ENCODE measurements at regions not wholly inside any gene's neighbourhood (a gene's known extent, or its start where the extent isn't known, plus 50 kb on each side); places are given as distances from the start of the nearest gene placed in this dataset.

GRCh38 chr13:38090913-38091312 is 221.3 kb upstream of the TRPC4 start:
- H3K27me3 ChIP-seq (ENCODE audit: insufficient read depth, low read depth, low read length), result no peaks in the 10 kb centered on the region
- no peak overlapping the region for H3K4me2 ChIP-seq (ENCODE audit: low read length)
- H3K4me3 ChIP-seq (ENCODE audit: low read length), result no peak overlapping the region
- H3K27ac ChIP-seq (ENCODE audit: low read length), result no peak overlapping the region
- no peak overlapping the region for H3K9ac ChIP-seq (ENCODE audit: low read length)
- no peaks in the 10 kb centered on the region for H3F3A ChIP-seq (ENCODE audit: insufficient read depth, low read length, poor library complexity, severe bottlenecking)
- no peak overlapping the region for H2AFZ ChIP-seq (ENCODE audit: low read depth, low read length)
- TF ChIP-seq TAF1 (IDR thresholded peaks at IDR 0.05; ENCODE audit: low read depth) (no peak), RAD21 (conservative IDR thresholded peaks at IDR 0.05) (no peak), EP300 (conservative IDR thresholded peaks at IDR 0.05; ENCODE audit: poor library complexity, severe bottlenecking) (no peak), SMC3 (conservative IDR thresholded peaks at IDR 0.05; ENCODE audit: poor library complexity) (no peak), POLR2AphosphoS5 (IDR thresholded peaks at IDR 0.05) (no peak)
- TF ChIP-seq, protein P1, sequence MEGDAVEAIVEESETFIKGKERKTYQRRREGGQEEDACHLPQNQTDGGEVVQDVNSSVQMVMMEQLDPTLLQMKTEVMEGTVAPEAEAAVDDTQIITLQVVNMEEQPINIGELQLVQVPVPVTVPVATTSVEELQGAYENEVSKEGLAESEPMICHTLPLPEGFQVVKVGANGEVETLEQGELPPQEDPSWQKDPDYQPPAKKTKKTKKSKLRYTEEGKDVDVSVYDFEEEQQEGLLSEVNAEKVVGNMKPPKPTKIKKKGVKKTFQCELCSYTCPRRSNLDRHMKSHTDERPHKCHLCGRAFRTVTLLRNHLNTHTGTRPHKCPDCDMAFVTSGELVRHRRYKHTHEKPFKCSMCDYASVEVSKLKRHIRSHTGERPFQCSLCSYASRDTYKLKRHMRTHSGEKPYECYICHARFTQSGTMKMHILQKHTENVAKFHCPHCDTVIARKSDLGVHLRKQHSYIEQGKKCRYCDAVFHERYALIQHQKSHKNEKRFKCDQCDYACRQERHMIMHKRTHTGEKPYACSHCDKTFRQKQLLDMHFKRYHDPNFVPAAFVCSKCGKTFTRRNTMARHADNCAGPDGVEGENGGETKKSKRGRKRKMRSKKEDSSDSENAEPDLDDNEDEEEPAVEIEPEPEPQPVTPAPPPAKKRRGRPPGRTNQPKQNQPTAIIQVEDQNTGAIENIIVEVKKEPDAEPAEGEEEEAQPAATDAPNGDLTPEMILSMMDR (IDR thresholded peaks at IDR 0.05; ENCODE audit: poor library complexity, severe bottlenecking), result no peak
- TF ChIP-seq, protein P2, sequence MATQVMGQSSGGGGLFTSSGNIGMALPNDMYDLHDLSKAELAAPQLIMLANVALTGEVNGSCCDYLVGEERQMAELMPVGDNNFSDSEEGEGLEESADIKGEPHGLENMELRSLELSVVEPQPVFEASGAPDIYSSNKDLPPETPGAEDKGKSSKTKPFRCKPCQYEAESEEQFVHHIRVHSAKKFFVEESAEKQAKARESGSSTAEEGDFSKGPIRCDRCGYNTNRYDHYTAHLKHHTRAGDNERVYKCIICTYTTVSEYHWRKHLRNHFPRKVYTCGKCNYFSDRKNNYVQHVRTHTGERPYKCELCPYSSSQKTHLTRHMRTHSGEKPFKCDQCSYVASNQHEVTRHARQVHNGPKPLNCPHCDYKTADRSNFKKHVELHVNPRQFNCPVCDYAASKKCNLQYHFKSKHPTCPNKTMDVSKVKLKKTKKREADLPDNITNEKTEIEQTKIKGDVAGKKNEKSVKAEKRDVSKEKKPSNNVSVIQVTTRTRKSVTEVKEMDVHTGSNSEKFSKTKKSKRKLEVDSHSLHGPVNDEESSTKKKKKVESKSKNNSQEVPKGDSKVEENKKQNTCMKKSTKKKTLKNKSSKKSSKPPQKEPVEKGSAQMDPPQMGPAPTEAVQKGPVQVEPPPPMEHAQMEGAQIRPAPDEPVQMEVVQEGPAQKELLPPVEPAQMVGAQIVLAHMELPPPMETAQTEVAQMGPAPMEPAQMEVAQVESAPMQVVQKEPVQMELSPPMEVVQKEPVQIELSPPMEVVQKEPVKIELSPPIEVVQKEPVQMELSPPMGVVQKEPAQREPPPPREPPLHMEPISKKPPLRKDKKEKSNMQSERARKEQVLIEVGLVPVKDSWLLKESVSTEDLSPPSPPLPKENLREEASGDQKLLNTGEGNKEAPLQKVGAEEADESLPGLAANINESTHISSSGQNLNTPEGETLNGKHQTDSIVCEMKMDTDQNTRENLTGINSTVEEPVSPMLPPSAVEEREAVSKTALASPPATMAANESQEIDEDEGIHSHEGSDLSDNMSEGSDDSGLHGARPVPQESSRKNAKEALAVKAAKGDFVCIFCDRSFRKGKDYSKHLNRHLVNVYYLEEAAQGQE (IDR thresholded peaks at IDR 0.05; ENCODE audit: borderline replicate concordance), result no peak
- H3K9me2 ChIP-seq (ENCODE audit: insufficient read depth, low read length), result no peaks in the 10 kb centered on the region
- H3K79me2 ChIP-seq (replicated peaks; ENCODE audit: insufficient read depth, low read length), result no peaks in the 10 kb centered on the region
- H3K36me3 ChIP-seq (ENCODE audit: insufficient read depth, low read length), result no peaks in the 10 kb centered on the region
- no peaks in the 10 kb centered on the region for H4K20me1 ChIP-seq (ENCODE audit: insufficient read depth)
- H3K9me3 ChIP-seq (ENCODE audit: low read length), result peaks cover 6% of the 10 kb centered on the region

DNA sequence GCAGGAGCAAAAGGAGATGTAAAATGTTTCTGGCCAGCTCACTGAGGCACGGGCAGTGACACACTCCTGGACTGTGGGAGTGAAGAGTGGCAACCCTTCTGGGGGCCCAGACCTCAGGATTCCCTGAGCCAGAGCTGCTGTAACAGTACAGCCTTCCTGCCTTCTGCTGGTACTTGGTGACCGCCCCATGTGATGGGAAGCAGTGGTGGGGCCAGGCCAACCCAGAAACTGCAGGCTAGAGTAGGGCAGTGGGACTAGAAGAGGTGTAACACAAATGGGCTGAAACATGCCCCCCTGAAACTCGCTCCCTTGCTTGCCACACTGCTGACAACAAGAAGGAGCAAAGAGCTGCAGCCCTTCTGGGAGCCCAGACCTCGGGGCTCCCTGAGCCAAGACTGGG is 217.1 kb upstream of the TRPC4 start:
- Histone ChIP-seq H3K36me3 (ENCODE audit: insufficient read depth, low read length) (no peaks in the 10 kb centered on the region), H3K9ac (ENCODE audit: low read length) (no peak overlapping the region), H3K9me2 (ENCODE audit: insufficient read depth, low read length) (no peaks in the 10 kb centered on the region), H3K4me2 (ENCODE audit: low read length) (no peak overlapping the region), H3K9me3 (ENCODE audit: low read length) (peaks cover 6% of the 10 kb centered on the region), H3K27me3 (ENCODE audit: insufficient read depth, low read depth, low read length) (no peaks in the 10 kb centered on the region), H3F3A (ENCODE audit: insufficient read depth, low read length, poor library complexity, severe bottlenecking) (no peaks in the 10 kb centered on the region), H3K79me2 (replicated peaks; ENCODE audit: insufficient read depth, low read length) (no peaks in the 10 kb centered on the region), H2AFZ (ENCODE audit: low read depth, low read length) (no peak overlapping the region), H3K27ac (ENCODE audit: low read length) (no peak overlapping the region), H3K4me3 (ENCODE audit: low read length) (no peak overlapping the region), H4K20me1 (ENCODE audit: insufficient read depth) (no peaks in the 10 kb centered on the region)
- TF ChIP-seq EP300 (conservative IDR thresholded peaks at IDR 0.05; ENCODE audit: poor library complexity, severe bottlenecking) (no peak), TAF1 (IDR thresholded peaks at IDR 0.05; ENCODE audit: low read depth) (no peak), POLR2AphosphoS5 (IDR thresholded peaks at IDR 0.05) (no peak), RAD21 (conservative IDR thresholded peaks at IDR 0.05) (no peak), SMC3 (conservative IDR thresholded peaks at IDR 0.05; ENCODE audit: poor library complexity) (no peak), EZH2 (IDR thresholded peaks at IDR 0.05; ENCODE audit: borderline replicate concordance, insufficient read depth, low read length, poor library complexity, severe bottlenecking) (no peak), MXI1 (conservative IDR thresholded peaks at IDR 0.05; ENCODE audit: poor library complexity, severe bottlenecking) (no peak)
- TF ChIP-seq, protein P2 (IDR thresholded peaks at IDR 0.05; ENCODE audit: borderline replicate concordance), result no peak
- TF ChIP-seq, protein P1 (IDR thresholded peaks at IDR 0.05; ENCODE audit: poor library complexity, severe bottlenecking), result no peak
